Hematopoietic multipotent progenitor cell treated with erythropoietin and hydrocortisone succinate and interleukin-3 and kit ligand, for 6 days (in vitro differentiated cells): ENCODE measurements at regions not wholly inside any gene's neighbourhood (a gene's known extent, or its start where the extent isn't known, plus 50 kb on each side); places are given as distances from the start of the nearest gene placed in this dataset.

Experiments used
- DNase-seq: peaks from one replicate; pipeline ENCODE4 v3.0.0-alpha.2; 2015

- no peak for DNase-seq
These were observed 311.5 kb upstream of the IRX4 start for GRCh38 chr5:2194236-2194555.

GRCh38 chr5:2193542-2194235 is 311.0 kb upstream of the IRX4 start:
- DNase-seq = no peak

GRCh38 chr5:2193142-2193541 is 310.4 kb upstream of the IRX4 start:
- no peak for DNase-seq

- DNase-seq = no peak
These were observed 309.8 kb upstream of the IRX4 start for GRCh38 chr5:2192496-2192895.

GRCh38 chr5:2191972-2192371 is 309.2 kb upstream of the IRX4 start:
- DNase-seq = no peak

GRCh38 chr5:2190549-2190948 is 307.8 kb upstream of the IRX4 start:
- no peak for DNase-seq

GRCh38 chr5:2188661-2189060 is 305.9 kb upstream of the IRX4 start:
- no peak for DNase-seq

GRCh38 chr5:2188137-2188536 is 305.4 kb upstream of the IRX4 start:
- DNase-seq = no peak

- no peak for DNase-seq
These were observed 305.0 kb upstream of the IRX4 start for GRCh38 chr5:2187687-2188086.

GRCh38 chr5:2187156-2187555 is 304.4 kb upstream of the IRX4 start:
- no peak for DNase-seq

- no peak for DNase-seq
These were observed 303.8 kb upstream of the IRX4 start for GRCh38 chr5:2186472-2187015.

GRCh38 chr5:2185646-2186471 is 303.1 kb upstream of the IRX4 start:
- DNase-seq = no peak

- DNase-seq = no peak
These were observed 302.1 kb upstream of the IRX4 start for GRCh38 chr5:2184563-2185540.

GRCh38 chr5:2184026-2184366 is 301.3 kb upstream of the IRX4 start:
- no peak for DNase-seq

GRCh38 chr5:2183154-2184025 is 300.7 kb upstream of the IRX4 start:
- no peak for DNase-seq

GRCh38 chr5:2182020-2182419 is 299.3 kb upstream of the IRX4 start:
- no peak for DNase-seq

- DNase-seq = no peak
These were observed 298.8 kb upstream of the IRX4 start for GRCh38 chr5:2181557-2181956.

- DNase-seq = no peak
These were observed 298.4 kb upstream of the IRX4 start for GRCh38 chr5:2181149-2181548.

GRCh38 chr5:2180456-2180855 is 297.7 kb upstream of the IRX4 start:
- DNase-seq = no peak

- no peak for DNase-seq
These were observed 297.1 kb upstream of the IRX4 start for GRCh38 chr5:2179861-2180260.

- no peak for DNase-seq
These were observed 295.8 kb upstream of the IRX4 start for GRCh38 chr5:2178528-2178927.

GRCh38 chr5:2178071-2178477 is 295.3 kb upstream of the IRX4 start:
- no peak for DNase-seq
